Right ventricle myocardium inferior (tissue), 1 donor: ENCODE measurements at regions not wholly inside any gene's neighbourhood (a gene's known extent, or its start where the extent isn't known, plus 50 kb on each side); places are given as distances from the start of the nearest gene placed in this dataset.

Experiments used
- ATAC-seq: fragments of 200-7000 bp; cut with Tn5 transposase; one replicate; pipeline ENCODE4 v1.9.1; 2020; ENCODE audit warnings: mild to moderate bottlenecking, moderate library complexity
- DNase-seq: peaks from one replicate; pipeline ENCODE4 v3.0.0; 2021; ENCODE audit errors: missing footprints
- intact Hi-C: fragments of 100-400 bp; cut with DNase I; formaldehyde crosslinking; loops from one replicate; pipeline ENCODE4 v1.11.0; 2022
- donor health status: DM: no; HTN: yes; CAD: no; lungs with severe emphysema.

DNA sequence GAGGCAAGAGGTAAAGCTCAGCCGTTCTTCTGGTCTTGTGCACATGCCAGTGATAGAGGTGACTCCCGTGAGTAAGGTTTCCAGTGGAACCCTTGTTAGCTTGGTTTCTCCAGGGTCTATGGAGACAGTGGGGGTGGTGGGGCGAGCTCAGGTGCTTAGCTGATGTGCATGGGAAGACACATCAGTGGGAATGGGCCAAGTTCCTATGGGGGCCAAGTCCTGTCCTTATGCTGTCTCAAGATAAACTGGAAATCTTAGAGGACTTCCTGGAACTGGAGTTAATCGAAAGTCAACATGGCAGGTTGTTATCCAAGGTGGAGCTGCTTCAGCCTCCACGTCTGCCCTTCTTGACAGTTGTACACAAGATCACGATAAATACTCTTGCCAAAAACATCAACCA, 130.1 kb upstream of the TMEM18 start:
- no peak for DNase-seq
- no peak for ATAC-seq
- intact Hi-C loops, result no loop called here

DNA sequence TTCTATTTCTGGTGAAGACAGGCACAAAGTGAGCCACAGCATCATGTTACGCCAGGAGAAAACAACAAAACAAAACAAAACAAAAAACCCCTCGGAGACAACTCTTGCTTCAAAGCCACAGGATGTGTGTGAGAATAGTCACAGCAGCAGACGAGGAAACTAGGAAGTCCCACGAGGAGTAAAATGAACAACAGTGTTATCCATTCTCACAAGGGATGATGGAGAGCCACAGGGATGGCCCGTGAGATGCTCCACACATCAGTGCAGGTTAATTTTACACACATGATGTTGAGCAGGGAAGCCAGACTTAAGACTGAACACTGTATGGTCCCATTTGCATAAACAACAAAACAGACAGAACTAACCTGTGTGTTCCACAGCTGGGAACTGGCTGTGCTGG, 128.5 kb upstream of the TMEM18 start:
- ATAC-seq (no peak), DNase-seq (no peak)
- intact Hi-C loops, result no loop called here

- ATAC-seq, result no peak
- intact Hi-C loops, result no loop called here
Observed at GRCh38 chr2:797993-798392, 120.8 kb upstream of the TMEM18 start.

DNA sequence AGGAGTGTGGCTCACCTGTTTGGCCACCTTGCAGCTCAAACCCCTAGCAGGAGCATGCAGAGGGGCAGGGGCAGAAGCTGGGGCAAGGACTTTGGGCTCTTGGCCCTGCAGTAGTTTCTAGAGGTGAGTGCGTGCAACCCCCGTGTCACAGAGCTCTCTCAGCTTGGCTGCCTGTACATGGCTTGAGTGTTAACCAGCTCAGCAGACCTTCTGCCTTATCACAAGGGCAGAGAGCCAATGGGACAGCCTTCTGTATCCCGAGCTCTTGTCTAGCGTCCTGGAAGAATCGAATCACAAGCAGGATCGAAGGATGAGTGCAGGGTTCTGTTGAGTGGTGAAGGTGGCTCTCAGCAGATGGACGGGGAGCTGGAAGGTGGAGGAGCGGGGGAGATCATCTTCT, 120.3 kb upstream of the TMEM18 start:
- intact Hi-C loops, result no loop called here
- peak; percentile 16 for ATAC-seq
- no peak for DNase-seq

More at GRCh38 chr2:797993-798392, 120.8 kb upstream of the TMEM18 start:
- no peak for DNase-seq

DNA sequence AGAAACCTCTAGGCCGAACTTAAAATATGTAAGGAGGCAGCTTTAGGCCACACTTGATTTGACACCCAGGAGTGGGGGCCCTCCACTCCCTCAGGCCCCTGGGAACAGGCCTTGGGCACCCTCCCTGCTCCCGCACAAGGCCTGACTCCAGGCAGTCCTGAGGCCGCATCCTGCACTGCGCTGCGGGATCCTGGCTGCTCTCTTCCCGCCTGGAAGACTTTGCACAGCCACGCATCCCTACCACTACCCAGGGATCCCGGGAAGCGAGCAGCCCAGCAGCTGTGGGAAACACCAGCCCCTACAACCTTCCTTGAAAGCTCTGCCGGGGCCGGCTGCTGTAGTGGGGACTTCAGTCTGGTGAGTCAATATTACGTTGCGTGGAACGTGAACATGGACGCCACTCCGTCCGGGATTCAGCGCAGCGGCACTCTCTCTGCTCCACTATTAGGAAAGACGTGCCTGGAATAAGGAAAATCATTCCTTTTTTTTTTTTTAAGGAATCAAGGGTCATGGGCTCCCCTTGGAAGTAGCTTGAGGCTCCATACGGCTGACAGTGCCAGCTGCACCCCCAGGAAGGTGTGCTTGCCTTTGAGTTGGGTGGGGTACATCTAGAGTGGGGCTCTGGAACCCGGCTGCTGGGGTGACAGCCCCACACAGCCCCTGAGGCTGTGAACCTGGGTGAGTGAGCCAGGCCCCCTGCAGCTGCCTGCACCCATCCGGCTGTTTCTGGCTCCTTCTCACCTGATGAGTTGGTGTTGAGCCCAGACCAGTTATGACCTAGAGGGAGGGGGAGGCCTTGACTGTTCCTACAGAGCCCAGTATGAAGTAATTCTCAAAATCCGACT, 119.2 kb upstream of the TMEM18 start:
- DNase-seq, result no peak
- no peak for ATAC-seq
- intact Hi-C loops, result no loop called here

DNA sequence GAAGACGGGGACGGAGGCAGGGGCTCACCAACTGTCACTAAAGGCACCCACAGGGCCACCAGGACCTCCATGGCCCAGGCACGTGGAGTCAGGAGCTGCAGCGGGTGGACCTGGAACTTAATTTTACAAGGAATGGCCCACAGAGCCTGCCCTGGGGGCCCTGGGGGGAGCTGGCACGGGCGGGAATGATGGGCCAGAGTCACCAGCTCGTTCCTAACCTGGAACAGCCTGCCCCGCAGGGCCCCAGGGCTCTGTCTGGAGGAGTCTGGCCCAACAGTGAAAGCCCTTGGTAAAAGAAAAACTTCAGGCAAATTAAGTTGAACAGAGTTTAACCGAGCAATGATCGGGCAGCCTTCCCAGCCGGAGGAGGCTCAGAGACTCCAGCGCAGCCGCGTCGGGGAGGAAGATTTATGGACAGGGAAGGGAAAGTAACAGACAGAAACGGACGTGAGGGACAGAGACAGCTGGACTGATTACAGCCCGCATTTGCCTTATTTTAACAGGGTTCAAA, 118.4 kb upstream of the TMEM18 start:
- ATAC-seq (peak; percentile 28), DNase-seq (no peak)
- intact Hi-C loops, result no loop called here

DNA sequence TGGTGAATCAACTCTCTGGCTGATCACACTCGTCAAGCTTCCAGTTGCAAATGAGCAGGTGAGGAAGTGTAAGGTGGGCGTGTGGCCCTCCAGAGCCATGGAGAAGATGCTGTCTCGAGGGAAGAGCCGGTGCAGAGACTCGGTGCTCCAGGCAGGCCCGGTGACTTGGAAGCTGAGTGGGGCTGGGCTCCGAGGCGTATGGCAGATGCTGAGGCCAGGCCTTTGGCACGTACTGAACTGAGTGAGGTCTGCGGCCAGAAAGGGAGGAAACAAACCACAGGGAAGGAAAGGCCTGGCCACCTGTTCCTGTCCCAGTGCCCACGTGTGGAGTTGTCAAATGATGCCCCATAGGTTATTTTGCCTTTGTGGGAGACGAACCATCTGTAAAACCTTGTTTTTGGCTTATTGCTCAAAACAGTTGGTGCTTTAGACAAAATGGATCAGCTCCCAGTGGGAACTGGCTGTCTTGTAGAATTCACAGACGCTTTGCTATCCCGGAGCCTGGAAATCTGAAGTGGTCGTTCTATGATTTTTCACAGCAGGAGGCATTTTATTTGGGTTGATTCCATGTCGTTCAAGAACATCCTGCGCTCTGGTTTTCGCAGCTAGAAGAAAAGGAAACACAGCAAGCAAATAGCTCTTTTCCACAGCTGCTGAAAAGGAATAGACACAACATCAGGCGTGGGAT, 117.5 kb upstream of the TMEM18 start:
- peak; percentile 64 for ATAC-seq
- intact Hi-C loops, result no loop called here
- DNase-seq, result no peak

DNA sequence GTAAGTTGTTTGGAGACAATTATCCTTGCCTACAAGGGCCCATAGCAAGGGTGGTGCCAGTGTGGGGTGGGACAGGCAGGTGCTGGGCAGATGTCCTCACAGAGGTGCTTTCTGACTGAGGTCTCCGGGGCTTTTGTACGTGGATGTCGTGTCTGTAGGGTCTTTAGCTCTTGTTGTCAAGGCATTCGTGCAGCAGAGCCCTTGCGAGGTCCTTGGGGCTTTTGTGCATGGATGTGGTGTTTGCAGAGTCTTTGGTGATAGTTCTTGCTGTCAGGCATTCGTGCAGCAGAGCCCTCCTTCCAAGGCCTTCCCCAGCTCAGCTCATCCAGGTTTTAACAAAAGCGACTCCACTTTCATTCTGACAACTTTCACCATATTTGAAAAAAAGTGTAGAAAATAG, 116.0 kb upstream of the TMEM18 start:
- DNase-seq (no peak), ATAC-seq (no peak)
- intact Hi-C loops, result no loop called here

DNA sequence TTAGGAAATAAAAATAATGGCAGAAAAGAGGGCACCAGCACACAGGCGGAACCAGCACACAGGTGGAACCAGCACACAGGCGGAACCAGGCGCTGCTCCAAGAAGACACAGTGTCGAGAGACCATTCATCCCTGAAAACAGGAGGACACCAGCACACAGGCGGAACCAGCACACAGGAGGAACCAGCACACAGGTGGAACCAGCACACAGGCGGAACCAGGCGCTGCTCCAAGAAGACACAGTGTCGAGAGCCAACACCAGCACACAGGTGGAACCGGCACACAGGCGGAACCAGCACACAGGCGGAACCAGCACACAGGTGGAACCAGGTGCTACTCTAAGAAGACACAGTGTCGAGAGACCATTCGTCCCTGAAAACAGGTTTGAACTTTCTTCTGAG, 115.5 kb upstream of the TMEM18 start:
- no peak for DNase-seq
- no peak for ATAC-seq

GRCh38 chr2:790634-791245, 113.5 kb upstream of the TMEM18 start:
- DNase-seq (no peak), ATAC-seq (no peak)
- intact Hi-C loops, result no loop called here

More for the DNA sequence above, 115.5 kb upstream of the TMEM18 start:
- intact Hi-C loops, result no loop called here

- ATAC-seq (no peak), DNase-seq (no peak)
- intact Hi-C loops, result no loop called here
Observed at GRCh38 chr2:790081-790480, 112.9 kb upstream of the TMEM18 start.

DNA sequence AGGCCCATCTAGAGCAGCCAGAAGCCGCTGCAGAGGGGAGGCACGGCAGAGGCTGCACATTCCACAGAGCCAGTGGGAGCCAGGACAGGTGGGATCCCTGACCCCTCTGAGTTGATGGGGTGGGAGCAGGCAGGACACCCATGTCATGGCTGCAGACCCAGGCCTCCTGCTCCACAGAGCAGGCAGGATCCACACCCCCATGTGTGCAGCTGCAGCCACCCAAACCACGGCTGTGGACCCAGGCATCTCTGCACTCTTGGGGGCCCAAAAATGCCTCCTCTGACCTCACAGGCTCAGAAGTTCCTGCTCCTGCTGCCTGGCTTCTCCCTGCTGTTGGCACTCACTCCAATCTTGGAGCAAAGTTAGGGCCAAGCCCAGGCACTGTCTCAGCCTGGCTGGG, 112.3 kb upstream of the TMEM18 start:
- ATAC-seq, result no peak
- intact Hi-C loops, result no loop called here
- DNase-seq, result no peak

DNA sequence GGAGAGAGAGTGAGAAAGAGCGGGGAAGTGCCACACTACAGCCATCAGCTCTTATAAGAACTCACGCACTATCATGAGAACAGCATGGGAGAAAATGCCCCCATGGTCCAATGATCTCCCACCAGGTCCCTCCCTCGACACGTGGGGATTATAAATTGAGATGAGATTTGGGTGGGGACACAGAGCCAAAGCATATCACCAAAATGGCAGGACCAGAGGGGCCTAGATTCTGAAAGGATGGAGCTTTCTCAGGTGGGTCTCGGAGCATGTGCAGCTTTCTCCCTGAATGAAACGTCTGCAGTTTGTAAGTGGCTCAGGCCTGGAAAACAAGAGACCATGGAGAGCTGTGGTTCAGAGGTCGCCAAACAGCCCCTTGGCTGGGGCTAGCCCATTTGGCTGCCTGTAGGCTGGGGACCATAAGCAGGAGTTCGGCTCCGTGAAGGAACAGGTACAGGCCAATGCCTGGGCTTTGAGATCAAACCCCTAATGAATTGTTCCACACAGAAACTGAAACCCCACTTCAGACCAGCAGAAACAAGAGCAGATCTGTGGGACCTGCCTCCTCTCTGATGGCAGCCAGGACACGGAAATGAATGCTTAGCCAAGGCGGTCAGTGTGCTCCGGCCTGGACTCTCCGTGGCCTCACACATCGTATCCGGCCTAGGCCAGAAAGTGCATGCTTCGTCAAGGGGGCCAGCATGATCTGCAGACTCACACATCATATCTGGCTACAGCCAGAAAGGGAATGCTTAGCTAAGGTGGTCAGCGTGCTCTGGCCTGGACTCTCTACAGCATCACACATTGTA, 111.2 kb upstream of the TMEM18 start:
- DNase-seq, result no peak
- intact Hi-C loops, result no loop called here
- no peak for ATAC-seq

GRCh38 chr2:784753-785152, 107.5 kb upstream of the TMEM18 start:
- ATAC-seq (no peak), DNase-seq (no peak)
- intact Hi-C loops, result no loop called here

- DNase-seq (no peak), ATAC-seq (no peak)
- intact Hi-C loops, result no loop called here
Observed at GRCh38 chr2:780581-780980, 103.4 kb upstream of the TMEM18 start.

DNA sequence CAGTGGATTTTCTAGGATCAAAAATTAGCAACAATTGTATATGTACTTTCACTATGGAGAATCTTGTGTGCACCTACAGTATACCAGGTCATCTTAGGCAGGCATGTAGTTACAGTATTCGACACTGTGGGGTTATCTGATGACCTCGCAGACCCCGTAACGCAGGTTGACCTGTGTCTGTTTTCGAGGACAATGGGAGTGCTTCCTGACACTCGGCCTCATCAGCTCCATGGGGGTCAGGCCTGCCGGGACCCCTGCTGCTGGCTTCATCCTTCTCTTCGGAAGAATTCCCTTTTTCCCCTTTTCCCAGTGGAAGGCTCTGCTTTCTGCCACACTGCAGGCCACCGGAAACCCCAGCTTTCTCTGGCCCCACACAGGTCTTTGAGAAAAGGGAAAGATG, 102.8 kb upstream of the TMEM18 start:
- DNase-seq (no peak), ATAC-seq (no peak)
- intact Hi-C loops, result no loop called here

- no peak for ATAC-seq
- no peak for DNase-seq
Observed at GRCh38 chr2:778731-779350, 101.6 kb upstream of the TMEM18 start.

DNA sequence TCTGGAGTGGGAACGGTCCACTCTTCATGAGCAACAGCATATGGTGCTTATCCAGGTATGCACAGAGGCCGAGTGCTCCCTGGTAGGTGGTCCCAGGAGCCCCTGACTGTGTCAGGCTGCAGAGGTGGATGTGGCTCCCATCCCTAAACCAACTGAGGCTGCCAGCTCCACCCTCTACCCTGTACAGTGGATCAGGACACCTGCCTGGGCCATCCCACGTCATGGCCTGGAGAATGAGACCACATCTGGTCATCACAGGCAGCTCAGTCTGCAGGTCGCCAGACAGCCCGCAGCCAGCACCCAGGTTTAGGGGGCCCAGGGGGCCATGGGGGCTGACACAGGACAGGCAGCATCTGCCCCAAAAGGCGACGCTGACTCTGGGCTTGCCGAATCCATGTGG, 100.3 kb upstream of the TMEM18 start:
- intact Hi-C loops, result no loop called here
- ATAC-seq (no peak), DNase-seq (no peak)

More at GRCh38 chr2:778731-779350, 101.6 kb upstream of the TMEM18 start:
- intact Hi-C loops, result no loop called here

- DNase-seq, result no peak
- intact Hi-C loops, result no loop called here
- ATAC-seq, result no peak
Observed at GRCh38 chr2:777051-777450, 99.8 kb upstream of the TMEM18 start.
